ENCODE measurements at regions not wholly inside any gene's neighbourhood (a gene's known extent, or its start where the extent isn't known, plus 50 kb on each side); places are given as distances from the start of the nearest gene placed in this dataset.
"Not testable (repeated sequence)": the region's sequence is repeated elsewhere in the genome, so short reads cannot be mapped to it uniquely, and the experiment has no call there.

DNA sequence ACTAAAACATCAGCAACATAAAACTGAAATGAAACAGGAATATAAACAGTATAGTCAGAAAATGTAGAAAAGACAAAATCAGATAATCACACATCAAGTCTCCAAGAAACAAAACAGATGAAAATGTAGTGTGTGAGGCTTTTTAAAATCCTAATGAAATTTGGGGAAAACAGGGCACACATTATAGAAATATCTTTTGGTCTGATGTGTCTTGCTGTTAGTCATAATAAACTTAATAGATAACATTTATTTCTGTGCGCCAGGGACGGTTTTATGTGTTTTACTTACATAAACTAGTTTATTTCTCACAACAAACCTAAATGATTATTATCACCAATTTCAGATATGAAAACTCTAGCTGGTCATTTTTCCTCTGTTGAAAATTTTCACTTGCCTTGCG is 293.9 kb upstream of the GATB start:
- Histone ChIP-seq H3F3A (ENCODE audit: low read depth) (no peaks in the 10 kb centered on the region), H3K9me3 (ENCODE audit: insufficient read depth, low read depth, low read length) (no peaks in the 10 kb centered on the region; the same call in 1 of the 2 replicates), H3K4me3 (ENCODE audit: low read length, poor library complexity, severe bottlenecking) (no peak overlapping the region), H4K20me1 (ENCODE audit: insufficient read depth, low read length, poor library complexity, severe bottlenecking) (no peaks in the 10 kb centered on the region), H3K4me2 (ENCODE audit: low read depth, low read length, poor library complexity, severe bottlenecking) (no peak overlapping the region), H3K9ac (ENCODE audit: low read depth, low read length, poor library complexity, severe bottlenecking) (no peak overlapping the region), H3K4me1 (ENCODE audit: insufficient read depth, low read length, poor library complexity, severe bottlenecking) (peaks cover 14% of the 10 kb centered on the region), H3K36me3 (ENCODE audit: insufficient read depth, low read length) (no peaks in the 10 kb centered on the region), H2AFZ (ENCODE audit: low read length) (no peak overlapping the region), H3K9me2 (replicated peaks; ENCODE audit: low read depth, low read length) (no peaks in the 10 kb centered on the region), H3K79me2 (ENCODE audit: insufficient read depth, low read length) (no peaks in the 10 kb centered on the region), H3K27me3 (ENCODE audit: insufficient read depth, low read length, poor library complexity, severe bottlenecking) (no peaks in the 10 kb centered on the region)
- TF ChIP-seq, protein P1, sequence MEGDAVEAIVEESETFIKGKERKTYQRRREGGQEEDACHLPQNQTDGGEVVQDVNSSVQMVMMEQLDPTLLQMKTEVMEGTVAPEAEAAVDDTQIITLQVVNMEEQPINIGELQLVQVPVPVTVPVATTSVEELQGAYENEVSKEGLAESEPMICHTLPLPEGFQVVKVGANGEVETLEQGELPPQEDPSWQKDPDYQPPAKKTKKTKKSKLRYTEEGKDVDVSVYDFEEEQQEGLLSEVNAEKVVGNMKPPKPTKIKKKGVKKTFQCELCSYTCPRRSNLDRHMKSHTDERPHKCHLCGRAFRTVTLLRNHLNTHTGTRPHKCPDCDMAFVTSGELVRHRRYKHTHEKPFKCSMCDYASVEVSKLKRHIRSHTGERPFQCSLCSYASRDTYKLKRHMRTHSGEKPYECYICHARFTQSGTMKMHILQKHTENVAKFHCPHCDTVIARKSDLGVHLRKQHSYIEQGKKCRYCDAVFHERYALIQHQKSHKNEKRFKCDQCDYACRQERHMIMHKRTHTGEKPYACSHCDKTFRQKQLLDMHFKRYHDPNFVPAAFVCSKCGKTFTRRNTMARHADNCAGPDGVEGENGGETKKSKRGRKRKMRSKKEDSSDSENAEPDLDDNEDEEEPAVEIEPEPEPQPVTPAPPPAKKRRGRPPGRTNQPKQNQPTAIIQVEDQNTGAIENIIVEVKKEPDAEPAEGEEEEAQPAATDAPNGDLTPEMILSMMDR (conservative IDR thresholded peaks at IDR 0.05; ENCODE audit: low read length) = no peak
- TF ChIP-seq EZH2phosphoT487 (IDR thresholded peaks at IDR 0.05; ENCODE audit: borderline replicate concordance) = no peak

DNA sequence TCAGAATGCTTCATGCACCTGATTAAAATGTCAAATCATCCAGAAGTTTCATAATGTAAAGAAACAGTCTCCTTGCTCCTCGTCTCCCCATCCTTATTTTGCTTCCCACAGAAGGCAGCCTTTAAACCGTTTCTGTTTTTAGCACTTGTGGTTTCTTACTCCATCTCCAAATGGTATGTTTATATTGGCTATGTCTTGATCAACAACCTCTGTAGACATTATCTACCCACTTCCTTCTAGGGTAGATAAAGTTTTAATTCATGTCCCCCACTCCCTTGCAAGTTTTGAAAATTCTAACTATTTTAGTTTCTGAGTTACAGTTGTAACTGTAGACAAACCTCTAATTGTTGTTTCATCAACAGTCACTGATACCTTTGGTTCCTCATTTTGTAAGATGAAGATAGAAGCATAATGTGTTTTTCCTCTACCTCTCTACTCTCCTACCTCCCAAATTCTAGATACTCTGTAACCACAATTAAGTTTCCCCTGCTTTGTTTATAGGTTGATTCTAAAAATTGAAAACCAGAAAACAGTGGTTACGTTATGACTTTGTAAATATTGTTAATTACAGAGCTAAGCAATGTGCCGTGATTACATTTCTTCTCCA is 291.7 kb upstream of the GATB start:
- Histone ChIP-seq H3K36me3 (ENCODE audit: insufficient read depth, low read length) (no peaks in the 10 kb centered on the region), H2AFZ (ENCODE audit: low read length) (peak overlapping the region; percentile 53), H3K9ac (ENCODE audit: low read depth, low read length, poor library complexity, severe bottlenecking) (no peak overlapping the region), H3K4me2 (ENCODE audit: low read depth, low read length, poor library complexity, severe bottlenecking) (peak overlapping the region; percentile 9), H3K4me3 (ENCODE audit: low read length, poor library complexity, severe bottlenecking) (no peak overlapping the region), H3K79me2 (ENCODE audit: insufficient read depth, low read length) (no peaks in the 10 kb centered on the region), H3K4me1 (ENCODE audit: insufficient read depth, low read length, poor library complexity, severe bottlenecking) (peaks cover 14% of the 10 kb centered on the region), H4K20me1 (ENCODE audit: insufficient read depth, low read length, poor library complexity, severe bottlenecking) (no peaks in the 10 kb centered on the region), H3F3A (ENCODE audit: low read depth) (no peaks in the 10 kb centered on the region), H3K9me2 (replicated peaks; ENCODE audit: low read depth, low read length) (no peaks in the 10 kb centered on the region), H3K27me3 (ENCODE audit: insufficient read depth, low read length, poor library complexity, severe bottlenecking) (no peaks in the 10 kb centered on the region), H3K9me3 (ENCODE audit: insufficient read depth, low read depth, low read length) (no peaks in the 10 kb centered on the region)
- TF ChIP-seq EZH2phosphoT487 (IDR thresholded peaks at IDR 0.05; ENCODE audit: borderline replicate concordance) = no peak
- TF ChIP-seq, protein P1 (conservative IDR thresholded peaks at IDR 0.05; ENCODE audit: low read length) = no peak

DNA sequence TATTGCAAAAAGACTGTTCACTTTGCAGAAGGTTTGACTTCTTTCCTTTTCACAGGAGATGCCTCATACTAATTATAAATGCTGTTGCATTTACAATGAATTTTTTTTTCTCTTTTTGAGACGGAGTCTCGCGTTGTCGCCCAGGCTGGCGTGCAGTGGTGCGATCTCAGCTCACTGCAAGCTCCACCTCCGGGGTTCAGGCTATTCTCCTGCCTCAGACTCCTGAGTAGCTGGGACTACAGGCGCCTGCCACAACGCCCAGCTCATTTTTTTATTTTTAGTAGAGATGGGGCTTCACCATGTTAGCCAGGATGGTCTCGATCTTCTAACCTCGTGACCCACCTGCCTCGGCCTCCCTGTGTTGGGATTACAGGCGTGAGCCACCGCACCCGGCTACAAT is 290.5 kb upstream of the GATB start:
- not testable (repeated sequence) for H3F3A ChIP-seq (ENCODE audit: low read depth); H3K4me2 ChIP-seq (ENCODE audit: low read depth, low read length, poor library complexity, severe bottlenecking)

DNA sequence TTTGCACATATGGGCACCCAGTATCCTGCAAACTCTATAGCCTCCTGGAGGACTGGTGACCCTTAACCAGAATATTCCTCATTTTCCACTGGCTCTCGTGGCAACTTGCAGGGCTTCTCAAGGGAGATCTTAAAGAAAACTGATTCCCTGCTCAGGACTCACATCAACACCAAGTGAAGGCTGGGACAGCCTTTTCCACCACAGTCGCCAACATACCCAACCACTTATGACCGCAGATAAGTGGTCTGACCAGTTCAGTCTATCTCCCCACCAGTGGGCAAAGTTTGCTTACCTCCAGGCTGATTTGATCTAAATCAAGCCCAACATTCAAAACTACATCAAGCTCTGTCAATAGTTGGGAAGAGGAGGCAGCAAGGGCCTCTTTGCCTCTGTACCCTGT is 289.3 kb upstream of the GATB start:
- Histone ChIP-seq H2AFZ (ENCODE audit: low read length) (no peak overlapping the region), H3F3A (ENCODE audit: low read depth) (no peaks in the 10 kb centered on the region), H3K9me2 (replicated peaks; ENCODE audit: low read depth, low read length) (no peaks in the 10 kb centered on the region), H3K27me3 (ENCODE audit: insufficient read depth, low read length, poor library complexity, severe bottlenecking) (no peaks in the 10 kb centered on the region), H4K20me1 (ENCODE audit: insufficient read depth, low read length, poor library complexity, severe bottlenecking) (no peaks in the 10 kb centered on the region), H3K36me3 (ENCODE audit: insufficient read depth, low read length) (no peaks in the 10 kb centered on the region), H3K79me2 (ENCODE audit: insufficient read depth, low read length) (no peaks in the 10 kb centered on the region), H3K9me3 (ENCODE audit: insufficient read depth, low read depth, low read length) (no peaks in the 10 kb centered on the region), H3K9ac (ENCODE audit: low read depth, low read length, poor library complexity, severe bottlenecking) (no peak overlapping the region), H3K4me2 (ENCODE audit: low read depth, low read length, poor library complexity, severe bottlenecking) (no peak overlapping the region), H3K4me1 (ENCODE audit: insufficient read depth, low read length, poor library complexity, severe bottlenecking) (peaks cover 14% of the 10 kb centered on the region), H3K4me3 (ENCODE audit: low read length, poor library complexity, severe bottlenecking) (no peak overlapping the region)
- TF ChIP-seq, protein P1 (conservative IDR thresholded peaks at IDR 0.05; ENCODE audit: low read length) = no peak
- no peak for TF ChIP-seq EZH2phosphoT487 (IDR thresholded peaks at IDR 0.05; ENCODE audit: borderline replicate concordance)

More for the DNA sequence above, 290.5 kb upstream of the GATB start:
- not testable (repeated sequence) for H3K79me2 ChIP-seq (ENCODE audit: insufficient read depth, low read length); H2AFZ ChIP-seq (ENCODE audit: low read length); H3K9me3 ChIP-seq (ENCODE audit: insufficient read depth, low read depth, low read length); H4K20me1 ChIP-seq (ENCODE audit: insufficient read depth, low read length, poor library complexity, severe bottlenecking); H3K9me2 ChIP-seq (replicated peaks; ENCODE audit: low read depth, low read length); H3K9ac ChIP-seq (ENCODE audit: low read depth, low read length, poor library complexity, severe bottlenecking); H3K4me3 ChIP-seq (ENCODE audit: low read length, poor library complexity, severe bottlenecking); H3K36me3 ChIP-seq (ENCODE audit: insufficient read depth, low read length); H3K27me3 ChIP-seq (ENCODE audit: insufficient read depth, low read length, poor library complexity, severe bottlenecking)
- peaks cover 14% of the 10 kb centered on the region for H3K4me1 ChIP-seq (ENCODE audit: insufficient read depth, low read length, poor library complexity, severe bottlenecking)

Measured in Loucy (cell line).